ENCODE measurements at regions not wholly inside any gene's neighbourhood (a gene's known extent, or its start where the extent isn't known, plus 50 kb on each side); places are given as distances from the start of the nearest gene placed in this dataset.

GRCh38 chr10:124288486-124288885 lies 130.2 kb downstream of the OAT start:
- no peak for DNase-seq (ENCODE audit: low read depth in 3 of 3, low spot score in 2 of 3)

GRCh38 chr10:124287791-124288190 lies 130.9 kb downstream of the OAT start:
- DNase-seq (ENCODE audit: low read depth in 3 of 3, low spot score in 2 of 3), result no peak

GRCh38 chr10:124287071-124287685 lies 131.5 kb downstream of the OAT start:
- no peak for DNase-seq (ENCODE audit: low read depth in 3 of 3, low spot score in 2 of 3)

GRCh38 chr10:124286621-124287020 lies 132.1 kb downstream of the OAT start:
- DNase-seq (ENCODE audit: low read depth in 3 of 3, low spot score in 2 of 3), result no peak

- no peak for DNase-seq (ENCODE audit: low read depth in 3 of 3, low spot score in 2 of 3)
These were observed 132.9 kb downstream of the OAT start for GRCh38 chr10:124285587-124286527.

- DNase-seq (ENCODE audit: low read depth in 3 of 3, low spot score in 2 of 3), result no peak
These were observed 134.8 kb downstream of the OAT start for GRCh38 chr10:124283949-124284250.

- DNase-seq (ENCODE audit: low read depth in 3 of 3, low spot score in 2 of 3), result no peak
These were observed 135.3 kb downstream of the OAT start for GRCh38 chr10:124283215-124283948.

GRCh38 chr10:124282326-124282725 lies 136.4 kb downstream of the OAT start:
- no peak for DNase-seq (ENCODE audit: low read depth in 3 of 3, low spot score in 2 of 3)

- DNase-seq (ENCODE audit: low read depth in 3 of 3, low spot score in 2 of 3), result no peak
These were observed 137.1 kb downstream of the OAT start for GRCh38 chr10:124281666-124282065.

GRCh38 chr10:124280916-124281315 lies 137.8 kb downstream of the OAT start:
- DNase-seq (ENCODE audit: low read depth in 3 of 3, low spot score in 2 of 3), result no peak

- no peak for DNase-seq (ENCODE audit: low read depth in 3 of 3, low spot score in 2 of 3)
These were observed 138.8 kb downstream of the OAT start for GRCh38 chr10:124279882-124280281.

GRCh38 chr10:124279298-124279697 lies 139.4 kb downstream of the OAT start:
- no peak for DNase-seq (ENCODE audit: low read depth in 3 of 3, low spot score in 2 of 3)

GRCh38 chr10:124278356-124278755 lies 140.4 kb downstream of the OAT start:
- DNase-seq (ENCODE audit: low read depth in 3 of 3, low spot score in 2 of 3), result no peak

GRCh38 chr10:124273141-124273540 lies 145.6 kb downstream of the OAT start:
- no peak for DNase-seq (ENCODE audit: low read depth in 3 of 3, low spot score in 2 of 3)

GRCh38 chr10:124271676-124272075 lies 147.0 kb downstream of the OAT start:
- no peak for DNase-seq (ENCODE audit: low read depth in 3 of 3, low spot score in 2 of 3)

- DNase-seq (ENCODE audit: low read depth in 3 of 3, low spot score in 2 of 3), result no peak
These were observed 148.0 kb downstream of the OAT start for GRCh38 chr10:124270530-124271327.

GRCh38 chr10:124268976-124269375 lies 149.7 kb downstream of the OAT start:
- no peak for DNase-seq (ENCODE audit: low read depth in 3 of 3, low spot score in 2 of 3)

- no peak for DNase-seq (ENCODE audit: low read depth in 3 of 3, low spot score in 2 of 3)
These were observed 150.7 kb downstream of the OAT start for GRCh38 chr10:124267911-124268549.

GRCh38 chr10:124267231-124267885 lies 151.4 kb downstream of the OAT start:
- DNase-seq (ENCODE audit: low read depth in 3 of 3, low spot score in 2 of 3), result no peak
